ENCODE measurements at regions not wholly inside any gene's neighbourhood (a gene's known extent, or its start where the extent isn't known, plus 50 kb on each side); places are given as distances from the start of the nearest gene placed in this dataset.

DNA sequence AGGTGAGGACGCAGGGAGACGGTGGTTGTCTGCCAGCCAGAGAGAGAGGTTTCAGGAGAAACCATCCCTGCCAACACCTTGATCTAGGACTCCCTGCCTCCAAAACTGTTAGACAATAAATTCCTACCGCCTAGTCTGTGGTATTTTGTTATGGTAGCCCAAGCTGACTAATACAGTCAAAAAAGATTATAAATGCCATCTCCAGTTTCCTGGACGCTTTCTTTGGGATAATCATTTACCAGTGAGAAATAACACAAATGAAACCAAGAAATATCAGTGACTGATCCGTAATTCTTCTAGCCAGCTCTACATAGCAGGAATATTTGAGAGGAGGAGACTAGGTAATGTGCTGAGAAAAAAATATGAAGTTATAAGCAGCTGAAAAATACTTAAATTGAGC is 707.8 kb upstream of the LMCD1 start:
- ATAC-seq (no peak), DNase-seq (ENCODE audit: missing footprints) (no peak)
- intact Hi-C loops (cut with DNase I): no loop called here

DNA sequence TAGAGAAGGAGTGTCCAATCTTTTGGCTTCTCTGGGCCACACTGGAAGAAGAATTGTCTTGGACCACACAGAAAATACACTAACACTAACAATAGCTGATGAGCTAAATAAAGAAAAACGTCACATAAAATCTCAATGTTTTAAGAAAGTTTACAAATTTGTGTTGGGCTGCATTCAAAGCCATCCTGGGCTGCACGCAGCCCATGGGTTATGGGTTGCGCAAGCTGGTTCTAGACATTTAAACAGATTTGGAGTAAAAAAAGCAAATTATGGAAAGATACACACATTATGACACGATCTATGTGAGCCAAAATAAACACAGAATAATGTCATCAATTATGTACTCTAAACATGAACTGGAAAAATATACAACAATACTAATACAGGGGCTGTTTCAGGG is 703.3 kb upstream of the LMCD1 start:
- ATAC-seq: no peak
- intact Hi-C loops (cut with DNase I): no loop called here
- no peak for DNase-seq (ENCODE audit: missing footprints)

DNA sequence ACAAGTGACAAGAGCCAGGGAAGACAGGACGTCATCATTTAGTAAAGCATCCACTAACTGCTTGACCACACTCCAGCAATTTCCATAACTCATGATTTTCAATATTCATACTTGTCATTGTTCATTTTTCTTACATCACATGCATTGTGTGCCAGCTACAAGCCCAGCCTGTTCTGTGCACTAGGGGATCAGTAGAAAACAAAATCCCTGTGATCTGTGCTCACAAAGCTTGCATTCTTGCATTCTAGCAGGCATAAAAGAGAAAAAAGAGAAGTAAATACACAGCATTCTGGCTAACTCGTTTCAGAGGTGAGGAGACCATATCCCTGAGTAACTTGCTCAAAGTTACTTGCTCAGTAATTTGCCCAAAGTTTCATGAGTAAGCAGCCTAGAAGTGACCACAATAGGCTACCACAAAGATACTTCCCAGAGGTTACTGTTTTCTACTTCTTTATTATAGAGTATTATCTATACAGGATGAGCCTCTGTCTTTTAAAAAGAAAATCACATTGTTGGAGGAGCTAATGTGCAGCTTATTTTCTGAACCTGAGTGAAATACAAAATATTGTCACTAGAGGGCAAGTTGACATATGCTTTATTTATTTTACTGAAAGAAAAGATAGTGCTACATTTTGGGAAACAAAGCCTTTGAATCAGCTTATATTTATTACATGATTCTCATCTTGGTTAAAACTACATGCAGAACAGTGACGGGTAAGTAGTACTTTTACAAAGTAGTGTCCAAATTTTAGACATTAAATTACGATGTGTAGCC is 701.4 kb upstream of the LMCD1 start:
- ATAC-seq (no peak), DNase-seq (ENCODE audit: missing footprints) (no peak)
- intact Hi-C loops (cut with DNase I): loop anchor here (10.0 kb wide), 1 partner anchor 305 kb away; no protein-coding TSS in a partner anchor

DNA sequence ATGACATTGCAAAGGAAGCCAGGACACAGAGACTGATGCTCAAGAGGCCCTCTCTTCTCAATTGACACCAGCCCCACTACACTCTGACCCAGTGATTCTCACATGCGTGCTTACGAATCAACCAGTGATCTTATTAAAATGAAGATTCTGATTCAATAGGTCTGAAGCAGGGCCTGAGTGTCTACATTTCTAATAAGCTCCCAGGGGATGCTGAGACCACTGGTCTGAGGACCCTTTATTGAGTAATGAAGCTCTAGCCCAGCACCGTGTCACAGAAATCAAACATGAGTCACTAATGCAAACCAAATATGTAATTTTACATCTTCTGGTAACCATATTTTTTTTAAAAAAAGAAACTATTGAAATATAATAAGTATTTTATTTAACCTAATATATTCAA is 689.1 kb upstream of the LMCD1 start:
- ATAC-seq (no peak), DNase-seq (ENCODE audit: missing footprints) (no peak)
- intact Hi-C loops (cut with DNase I): no loop called here

DNA sequence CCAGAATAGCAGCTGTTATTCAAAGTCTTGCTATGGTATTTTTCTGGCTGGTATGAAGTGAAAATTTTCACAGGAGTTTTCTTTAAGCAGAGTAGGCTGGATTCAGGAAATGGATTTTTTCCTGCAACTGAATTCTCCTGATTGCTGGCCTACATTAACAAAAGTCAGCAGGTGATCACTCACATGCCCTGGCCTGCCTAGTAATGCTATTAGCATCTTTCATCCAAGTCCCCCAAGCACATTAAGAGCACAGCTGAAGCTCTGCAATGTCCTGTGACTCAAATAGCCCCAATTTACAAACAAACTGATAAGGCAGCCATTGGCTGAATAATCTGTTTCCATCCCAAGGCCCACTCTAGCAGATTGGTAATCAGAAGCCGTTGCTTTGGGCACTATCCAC is 688.3 kb upstream of the LMCD1 start:
- intact Hi-C loops (cut with DNase I): no loop called here
- ATAC-seq (no peak), DNase-seq (ENCODE audit: missing footprints) (no peak)

DNA sequence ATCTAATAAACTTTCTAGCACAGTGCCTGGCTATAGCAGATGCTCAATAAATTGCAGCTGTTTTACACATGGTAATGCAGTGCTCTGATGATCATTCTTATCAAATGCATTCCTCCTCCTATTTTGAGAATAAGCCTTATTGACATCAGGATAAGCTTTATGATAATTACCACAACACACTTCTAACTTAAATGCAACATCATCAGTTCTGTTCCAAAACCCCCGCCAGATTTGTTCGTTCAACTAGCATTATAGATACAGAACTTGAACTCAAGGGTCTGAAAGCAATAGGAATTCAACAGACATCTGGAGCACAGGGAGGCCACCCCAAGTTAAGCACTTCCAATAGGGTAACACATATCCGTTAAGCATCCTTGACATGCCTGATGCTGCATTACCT is 684.4 kb upstream of the LMCD1 start:
- DNase-seq (ENCODE audit: missing footprints): no peak
- ATAC-seq: no peak
- intact Hi-C loops (cut with DNase I): no loop called here

DNA sequence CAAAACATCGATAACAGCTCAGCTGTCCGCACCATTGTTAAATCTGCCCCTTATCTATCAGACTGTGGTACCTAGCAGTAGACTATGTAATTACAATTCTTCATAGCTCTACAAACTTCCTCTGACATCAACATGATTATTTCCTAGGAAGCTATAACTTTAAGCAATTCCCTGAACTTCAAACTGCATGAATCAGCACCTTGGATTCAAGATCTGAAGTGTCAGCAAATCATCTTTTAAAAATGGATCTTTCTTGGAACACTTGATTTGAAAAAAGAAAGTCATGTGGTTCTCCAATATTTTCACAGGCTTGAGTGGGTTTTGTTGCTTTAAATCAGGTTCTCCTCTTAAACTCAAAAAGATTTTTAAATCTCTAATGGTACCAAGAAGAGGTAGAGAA is 680.7 kb upstream of the LMCD1 start:
- no peak for ATAC-seq
- intact Hi-C loops (cut with DNase I): no loop called here

DNA sequence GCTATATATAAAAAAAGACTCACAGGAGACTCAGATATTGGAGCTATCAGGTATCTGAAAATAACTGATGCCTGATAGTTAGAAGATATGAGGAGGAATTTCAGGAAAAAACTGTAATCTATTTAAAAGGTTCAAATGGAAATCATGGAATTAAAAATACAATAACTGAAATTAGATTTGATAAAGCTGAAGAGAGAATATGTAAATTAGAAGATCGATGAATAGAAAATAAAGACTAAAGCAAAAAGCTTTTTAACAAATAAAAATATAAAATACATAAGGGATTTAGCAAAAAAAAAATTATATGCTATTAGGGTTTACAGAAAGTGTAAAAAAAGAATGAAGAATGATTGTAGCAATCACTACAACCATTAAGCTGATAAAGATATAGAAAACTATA is 679.8 kb upstream of the LMCD1 start:
- ATAC-seq (no peak), DNase-seq (ENCODE audit: missing footprints) (no peak)
- intact Hi-C loops (cut with DNase I): no loop called here

More for the DNA sequence above, 680.7 kb upstream of the LMCD1 start:
- no peak for DNase-seq (ENCODE audit: missing footprints)

DNA sequence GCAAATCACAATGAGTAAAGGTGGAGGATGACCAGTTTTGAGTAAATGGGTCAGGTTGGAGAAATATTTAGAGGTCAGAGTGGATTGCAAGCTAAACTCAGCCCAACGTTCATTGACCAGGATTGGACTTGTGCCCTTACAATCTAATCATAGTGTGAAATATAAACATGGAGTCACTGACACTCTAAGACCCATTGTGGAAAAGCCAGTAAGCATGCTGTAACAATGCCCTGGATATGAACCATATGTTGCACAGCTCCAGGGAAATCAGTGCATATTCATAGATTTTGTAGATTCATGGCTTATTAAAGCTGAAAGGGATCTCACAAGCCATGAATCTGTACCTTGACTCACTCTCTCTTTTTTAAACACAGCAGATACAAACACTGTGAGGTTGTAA is 660.2 kb upstream of the LMCD1 start:
- ATAC-seq (no peak), DNase-seq (ENCODE audit: missing footprints) (no peak)
- intact Hi-C loops (cut with DNase I): no loop called here

DNA sequence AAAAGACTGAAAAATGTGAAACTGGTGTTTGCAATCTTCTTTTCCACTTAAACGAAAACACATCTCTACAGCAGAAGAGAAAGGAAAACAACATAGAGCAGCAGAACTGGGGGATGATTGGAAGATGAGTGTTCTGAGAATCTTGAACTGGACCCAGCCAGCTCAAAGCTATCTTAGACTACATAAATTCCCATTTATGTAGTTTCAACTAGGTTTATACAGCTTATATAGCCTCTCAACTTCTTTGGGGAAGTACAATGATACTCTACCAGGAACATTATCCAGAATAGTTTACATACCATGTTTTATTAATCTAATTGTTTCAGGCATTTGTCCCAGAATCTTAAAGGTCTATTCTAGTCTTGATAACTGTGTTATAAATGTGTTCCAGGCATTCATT is 658.2 kb upstream of the LMCD1 start:
- intact Hi-C loops (cut with DNase I): no loop called here
- DNase-seq (ENCODE audit: missing footprints): no peak
- no peak for ATAC-seq

DNA sequence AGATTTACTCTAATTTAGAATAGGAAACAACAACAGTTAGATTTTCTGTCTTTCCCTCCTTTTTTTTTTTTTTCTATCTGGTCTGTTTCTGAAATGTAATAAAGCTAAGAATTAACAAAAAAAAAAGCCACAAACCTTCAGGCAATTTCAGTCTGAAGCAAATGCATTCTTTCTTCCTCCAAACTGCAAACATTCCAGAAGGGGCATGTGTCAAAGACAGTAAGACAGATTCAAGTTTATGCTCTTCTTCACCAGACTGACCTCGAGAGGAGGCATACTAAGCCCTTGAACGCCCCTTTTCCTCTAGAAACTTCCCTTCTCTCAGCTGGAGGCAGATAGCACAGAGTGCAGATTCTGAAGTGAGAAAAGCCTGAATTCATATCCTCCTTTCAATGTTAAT is 654.6 kb upstream of the LMCD1 start:
- ATAC-seq: no peak
- intact Hi-C loops (cut with DNase I): no loop called here
- DNase-seq (ENCODE audit: missing footprints): no peak

DNA sequence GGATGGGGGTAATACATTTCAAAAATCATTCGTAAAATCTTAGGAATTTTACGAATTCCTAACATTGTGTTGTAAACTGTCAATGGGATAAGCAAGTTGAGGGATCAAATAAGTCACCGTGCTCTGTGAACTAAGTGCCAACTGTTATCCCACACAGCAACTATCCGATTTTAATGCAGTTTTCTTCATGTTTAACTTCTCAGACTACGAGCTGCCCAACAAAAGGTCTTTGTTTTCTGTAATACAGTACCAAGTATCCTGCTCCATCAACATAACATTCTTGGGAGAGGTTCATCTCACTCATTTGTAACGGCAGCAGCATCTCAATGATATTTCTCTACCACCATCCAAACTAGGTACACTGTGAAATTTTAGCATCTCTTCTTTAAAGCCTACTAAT is 654.1 kb upstream of the LMCD1 start:
- DNase-seq (ENCODE audit: missing footprints) (no peak), ATAC-seq (no peak)
- intact Hi-C loops (cut with DNase I): no loop called here

DNA sequence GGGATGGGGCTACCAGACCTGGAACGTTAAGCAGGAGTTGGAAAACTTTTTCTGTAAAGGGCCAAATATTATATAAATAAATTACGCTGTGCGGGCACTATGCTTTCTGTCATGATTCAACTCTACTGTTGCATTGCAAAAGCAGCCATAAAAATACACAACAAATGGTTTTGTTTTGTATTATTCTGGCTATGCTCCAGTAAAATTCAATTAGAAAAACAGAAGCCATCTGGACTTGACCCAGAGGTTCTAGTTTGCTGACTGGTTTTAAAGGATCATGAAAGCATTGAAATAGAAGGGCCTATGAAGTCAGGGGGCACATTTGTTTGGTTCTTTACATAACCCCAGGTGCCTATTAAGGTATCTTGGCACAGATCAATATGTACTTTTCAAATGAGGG is 647.4 kb upstream of the LMCD1 start:
- ATAC-seq (no peak), DNase-seq (ENCODE audit: missing footprints) (no peak)
- intact Hi-C loops (cut with DNase I): no loop called here

DNA sequence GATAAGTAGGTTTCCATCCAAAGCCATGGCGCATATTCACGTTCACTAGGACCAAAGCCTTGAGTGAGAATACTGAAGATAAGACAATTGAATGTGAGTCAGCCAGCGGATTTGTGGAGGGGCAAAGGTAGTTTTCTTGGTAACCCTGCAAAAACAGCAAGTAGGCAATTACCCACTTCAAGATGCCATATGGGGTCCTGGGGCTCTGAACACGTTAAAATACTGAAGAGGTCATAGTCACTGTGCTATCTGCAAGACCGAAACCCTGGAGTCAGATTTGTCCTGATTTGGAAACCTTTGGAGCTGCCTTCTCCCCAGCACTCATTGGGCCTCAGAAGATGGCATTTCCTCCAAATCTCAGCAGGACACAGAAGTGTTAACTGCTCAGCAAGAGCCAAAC is 646.9 kb upstream of the LMCD1 start:
- intact Hi-C loops (cut with DNase I): no loop called here
- DNase-seq (ENCODE audit: missing footprints) (no peak), ATAC-seq (no peak)

DNA sequence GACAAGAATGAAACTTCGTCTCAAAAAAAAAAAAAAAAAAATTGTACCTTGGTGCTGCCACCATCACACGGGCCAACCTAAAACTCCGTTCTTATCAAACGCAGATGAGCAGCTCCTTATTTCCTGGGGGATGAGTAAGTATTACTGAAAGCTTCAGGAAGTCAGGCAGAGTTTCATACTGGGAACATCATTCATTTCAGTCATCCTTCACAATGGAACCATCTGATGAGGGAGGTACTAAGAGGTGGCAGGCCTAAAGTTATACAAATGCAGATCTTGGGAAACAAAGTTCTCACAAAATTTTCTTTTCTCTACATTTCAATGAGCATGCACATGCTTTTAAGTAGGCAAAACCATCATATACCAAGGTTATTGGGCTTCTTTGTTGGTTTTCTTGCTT is 636.0 kb upstream of the LMCD1 start:
- intact Hi-C loops (cut with DNase I): no loop called here
- DNase-seq (ENCODE audit: missing footprints) (no peak), ATAC-seq (no peak)

DNA sequence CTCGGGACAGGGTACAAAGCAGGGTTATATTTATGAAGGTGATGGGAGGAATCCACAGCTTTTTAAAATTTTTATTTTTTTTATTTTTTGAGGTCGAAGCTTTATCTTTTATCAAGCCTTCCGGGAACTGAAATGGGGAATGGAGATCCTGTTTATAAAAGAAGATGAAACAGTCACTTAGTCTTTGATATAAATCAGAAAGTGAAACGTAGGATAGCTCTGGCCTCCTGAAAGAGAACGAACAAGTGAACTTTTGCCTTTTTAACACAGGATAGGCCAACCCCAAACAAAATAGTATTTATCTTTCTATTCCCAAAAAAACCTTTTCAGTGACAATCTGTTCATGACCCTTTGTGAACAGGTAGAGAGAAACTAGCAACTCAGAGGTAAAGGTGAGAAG is 634.0 kb upstream of the LMCD1 start:
- ATAC-seq: no peak
- intact Hi-C loops (cut with DNase I): no loop called here
- no peak for DNase-seq (ENCODE audit: missing footprints)

DNA sequence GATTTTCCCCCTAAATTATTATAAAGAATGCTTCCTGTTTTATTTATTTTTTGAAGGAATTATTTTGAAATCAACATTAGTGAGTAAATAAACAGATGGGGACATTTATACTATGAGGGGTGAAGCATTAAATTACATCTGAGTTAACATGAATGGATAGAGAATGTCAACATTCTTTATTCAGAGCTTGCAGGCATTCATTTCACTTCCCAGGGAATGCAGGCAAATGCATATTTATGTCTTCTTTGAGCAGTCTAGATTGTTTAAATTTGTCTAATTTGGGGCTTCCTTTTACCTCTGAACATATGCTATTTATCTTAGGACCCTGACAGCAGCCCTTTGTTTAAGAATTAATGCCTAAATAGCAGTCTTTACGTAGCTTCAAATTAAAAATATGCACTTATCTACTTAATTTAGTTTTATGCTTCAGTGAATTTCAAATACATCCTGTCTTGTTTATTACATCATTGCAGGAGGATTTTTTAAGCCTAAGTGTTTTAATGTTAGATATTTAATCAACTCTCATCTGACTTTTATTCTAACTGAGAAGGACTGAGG is 630.5 kb upstream of the LMCD1 start:
- DNase-seq (ENCODE audit: missing footprints) (no peak), ATAC-seq (no peak)
- intact Hi-C loops (cut with DNase I): no loop called here

DNA sequence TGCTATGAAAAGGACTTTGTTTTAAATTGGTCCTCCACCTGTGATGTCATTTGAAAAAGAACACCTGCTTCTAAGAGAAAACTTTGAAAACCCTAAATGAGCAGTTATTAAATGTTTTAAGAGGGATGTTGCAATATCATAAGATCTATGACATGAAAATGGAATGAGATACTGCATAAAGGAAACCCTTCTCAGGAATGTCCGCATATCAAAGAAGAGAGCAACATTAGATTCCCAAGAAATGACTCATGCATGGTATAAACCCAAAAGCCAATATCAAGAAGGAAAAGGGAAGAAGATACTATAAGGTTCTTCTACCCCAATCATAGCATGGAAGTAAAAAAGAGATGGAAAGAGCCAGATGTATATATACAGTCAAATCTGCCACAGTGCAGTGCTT is 627.5 kb upstream of the LMCD1 start:
- DNase-seq (ENCODE audit: missing footprints) (no peak), ATAC-seq (no peak)
- intact Hi-C loops (cut with DNase I): no loop called here

DNA sequence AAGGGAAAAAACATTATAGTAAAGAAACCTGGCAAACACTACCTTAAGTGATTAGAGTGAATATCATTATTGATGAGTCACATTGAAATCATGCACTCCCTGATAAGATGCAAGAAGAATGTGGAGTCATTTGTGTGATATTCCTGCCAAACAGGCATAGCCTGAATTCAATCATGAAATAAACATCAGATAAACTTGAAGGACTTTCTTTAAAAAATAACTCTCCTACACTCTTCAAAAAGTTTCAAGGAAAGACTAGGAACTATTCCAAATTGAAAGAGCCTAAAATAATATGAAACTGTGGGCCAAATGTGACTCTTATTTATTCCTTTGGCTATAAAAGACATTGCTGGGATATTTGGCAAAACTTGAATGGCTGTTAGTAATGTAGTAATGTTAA is 625.7 kb upstream of the LMCD1 start:
- ATAC-seq: no peak
- intact Hi-C loops (cut with DNase I): no loop called here
- no peak for DNase-seq (ENCODE audit: missing footprints)

DNA sequence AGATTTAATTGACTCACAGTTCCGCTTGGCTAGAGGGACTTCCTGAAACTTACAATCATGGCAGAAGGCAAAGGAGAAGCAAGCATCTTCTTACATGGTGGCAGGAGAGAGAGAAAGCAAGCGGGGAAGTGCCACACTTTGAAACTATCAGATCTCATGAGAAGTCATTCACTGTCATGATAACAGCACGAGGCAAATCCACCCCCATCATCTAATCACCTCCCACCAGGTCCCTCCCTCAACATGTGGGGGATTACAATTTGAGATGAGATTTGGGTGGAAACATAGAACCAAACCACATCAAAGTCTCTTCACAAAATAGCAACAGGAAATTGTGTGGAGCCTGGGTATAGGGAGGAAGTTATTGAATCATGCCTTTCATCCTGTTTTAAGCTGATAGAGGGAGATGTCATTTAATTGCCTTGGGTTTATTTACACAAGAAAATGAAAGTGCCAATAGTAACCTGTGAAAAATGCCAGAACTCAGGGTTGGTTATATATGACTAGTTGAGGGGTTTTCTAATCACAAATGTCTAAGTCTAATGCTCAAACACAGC is 624.8 kb upstream of the LMCD1 start:
- intact Hi-C loops (cut with DNase I): no loop called here
- DNase-seq (ENCODE audit: missing footprints) (no peak), ATAC-seq (no peak)

DNA sequence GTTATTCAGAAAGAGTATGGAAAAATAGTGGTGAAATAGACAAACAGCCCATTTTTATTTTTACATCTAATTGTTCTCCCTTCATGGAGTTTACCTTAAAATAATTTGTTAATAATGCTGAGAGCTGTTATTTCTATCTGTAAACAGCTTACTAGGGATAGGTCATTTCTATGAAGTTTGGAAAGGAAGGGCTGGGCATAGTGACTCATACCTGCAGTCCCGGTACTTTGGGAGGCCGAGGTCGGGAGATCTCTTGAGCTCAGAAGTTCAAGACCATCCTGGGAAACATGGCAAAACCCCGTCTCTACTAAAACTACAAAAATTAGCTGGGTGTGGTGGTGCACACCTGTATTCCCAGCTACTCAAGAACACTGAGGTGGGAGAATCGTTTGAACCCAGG is 624.3 kb upstream of the LMCD1 start:
- intact Hi-C loops (cut with DNase I): no loop called here
- no peak for DNase-seq (ENCODE audit: missing footprints)
- no peak for ATAC-seq
